Epidermal melanocyte (primary cell): ENCODE measurements at regions not wholly inside any gene's neighbourhood (a gene's known extent, or its start where the extent isn't known, plus 50 kb on each side); places are given as distances from the start of the nearest gene placed in this dataset.
"Not testable (repeated sequence)": the region's sequence is repeated elsewhere in the genome, so short reads cannot be mapped to it uniquely, and the experiment has no call there.

Source experiments
- DNase-seq: peaks from one replicate; pipeline ENCODE4 v3.0.0; 2011; ENCODE audit warnings: low spot score; ENCODE audit not compliant: insufficient read length

DNA sequence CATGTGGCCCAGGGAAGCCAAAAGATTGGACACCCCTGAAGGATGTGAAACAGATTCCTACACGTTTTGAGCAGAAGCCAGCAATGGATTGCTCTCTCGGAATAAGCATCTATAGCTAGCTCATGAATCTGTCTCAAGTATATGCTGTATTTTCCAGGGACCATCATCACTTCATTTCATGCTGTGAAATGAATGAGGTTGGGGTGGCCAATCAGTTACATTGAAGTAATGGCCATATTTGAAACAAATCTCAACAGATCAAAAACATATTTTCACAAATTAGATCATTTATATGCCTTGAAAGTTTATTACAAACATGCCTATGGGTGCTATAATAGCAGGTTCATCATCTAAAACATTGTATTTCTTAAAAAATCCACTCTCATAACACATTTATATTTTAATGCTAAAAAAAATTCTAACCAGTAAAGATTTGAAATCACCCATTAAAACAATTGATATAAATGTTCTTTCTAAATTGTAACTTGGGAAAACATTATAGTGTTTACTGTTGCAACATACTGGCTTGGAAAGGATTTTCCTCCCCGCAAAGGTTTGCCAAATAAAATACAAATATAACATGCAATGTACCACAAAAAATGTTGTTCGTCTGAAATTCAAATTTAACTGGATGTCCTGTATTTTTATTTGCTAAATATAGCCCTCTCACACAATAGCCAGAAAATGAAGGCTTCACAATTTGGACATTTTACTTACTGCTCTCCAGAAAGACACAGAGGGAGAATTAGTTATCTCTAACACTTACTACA lies 743.6 kb downstream of the KCNJ2 start:
- peak; percentile 27 for DNase-seq

DNA sequence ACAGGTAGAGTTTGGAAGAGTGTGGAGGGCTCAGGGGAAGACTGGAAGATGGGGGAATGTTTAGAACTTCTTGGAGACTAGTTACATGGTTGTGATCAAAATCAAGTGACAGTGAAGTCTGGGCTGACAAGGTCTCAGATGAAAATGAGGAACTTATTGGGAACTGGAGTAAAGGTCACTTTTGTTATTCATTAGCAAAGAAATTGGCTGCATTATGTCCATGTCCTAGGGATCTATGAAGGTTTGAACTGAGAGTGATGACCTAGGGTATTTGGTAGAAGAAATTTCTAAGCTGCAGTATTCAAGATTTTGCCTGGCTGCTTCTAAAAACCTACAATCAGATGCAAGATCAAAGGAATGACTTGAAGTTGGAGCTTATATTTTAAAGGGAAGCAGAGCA lies 747.1 kb downstream of the KCNJ2 start:
- DNase-seq: no peak

DNA sequence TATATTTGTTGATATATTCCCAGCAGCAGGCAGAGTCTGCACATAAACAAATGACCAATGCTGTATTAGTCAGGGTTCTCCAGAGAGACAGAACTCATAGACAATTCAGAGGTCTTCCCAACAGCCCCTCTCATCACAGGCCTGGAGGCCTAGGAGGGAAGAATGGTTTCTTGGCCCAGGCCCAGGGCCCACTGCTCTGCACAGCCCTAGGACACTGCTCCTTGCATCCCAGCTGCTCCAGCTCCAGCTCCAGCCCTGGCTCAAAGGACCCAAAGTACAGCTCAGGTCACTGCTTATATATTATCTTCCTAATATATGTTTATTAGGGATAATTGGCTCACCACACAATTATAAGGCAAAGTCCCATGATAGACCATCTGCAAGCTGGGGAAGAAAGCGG lies 749.9 kb downstream of the KCNJ2 start:
- no peak for DNase-seq

DNA sequence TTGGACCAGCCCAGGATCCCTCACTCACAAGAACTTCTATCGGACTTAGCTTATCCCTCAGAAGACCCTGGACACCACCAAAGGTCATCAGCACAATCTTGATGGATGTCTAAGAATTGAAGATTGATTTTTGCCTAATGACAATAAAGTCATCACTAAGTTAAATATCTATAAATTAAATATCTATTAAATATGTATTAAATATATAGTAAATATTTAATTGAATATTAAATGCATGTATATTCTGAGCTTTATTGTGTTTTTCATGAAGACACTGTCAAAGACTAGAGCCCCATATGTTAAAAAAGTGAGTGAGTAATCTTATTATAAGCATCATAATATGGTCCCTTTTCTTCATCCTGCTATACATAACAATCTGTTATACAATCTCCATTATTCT lies 751.1 kb downstream of the KCNJ2 start:
- DNase-seq: no peak

DNA sequence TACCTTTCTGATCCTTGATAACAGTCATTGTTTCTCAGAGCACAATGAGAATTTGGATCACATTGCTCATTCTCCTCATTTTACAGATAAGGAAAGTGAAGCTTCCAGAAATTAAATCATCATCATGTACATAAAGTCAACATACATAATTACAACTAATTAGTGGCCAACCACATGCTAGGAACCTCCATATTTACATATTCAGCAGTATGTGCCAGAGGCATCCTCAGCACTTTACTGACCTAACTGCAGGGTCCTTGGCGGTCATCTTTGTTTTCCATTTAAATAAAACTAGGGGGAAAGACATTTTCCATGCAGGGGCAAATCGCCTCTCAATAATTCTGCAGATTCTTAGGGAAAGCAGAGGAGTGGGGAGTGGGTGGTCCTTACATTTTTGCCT lies 752.9 kb downstream of the KCNJ2 start:
- no peak for DNase-seq

DNA sequence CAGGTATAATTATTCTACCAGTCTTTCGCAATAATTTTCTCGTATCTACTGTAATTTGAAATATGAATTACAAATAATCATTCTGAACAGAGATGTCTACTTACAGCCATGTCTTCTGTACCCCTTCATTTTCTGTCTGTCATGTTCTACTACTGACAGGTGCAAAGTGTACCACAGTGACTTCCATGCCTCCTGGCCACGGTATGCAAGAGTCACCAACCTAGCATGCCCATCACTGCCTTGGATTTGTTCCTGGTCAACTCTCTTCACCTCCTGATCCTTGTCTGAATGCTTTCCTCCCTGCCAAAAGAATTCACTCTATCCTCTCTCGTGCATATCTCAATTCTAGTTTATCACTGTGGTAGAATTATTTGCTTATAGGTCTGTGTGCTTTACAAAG lies 755.4 kb downstream of the KCNJ2 start:
- no peak for DNase-seq

DNA sequence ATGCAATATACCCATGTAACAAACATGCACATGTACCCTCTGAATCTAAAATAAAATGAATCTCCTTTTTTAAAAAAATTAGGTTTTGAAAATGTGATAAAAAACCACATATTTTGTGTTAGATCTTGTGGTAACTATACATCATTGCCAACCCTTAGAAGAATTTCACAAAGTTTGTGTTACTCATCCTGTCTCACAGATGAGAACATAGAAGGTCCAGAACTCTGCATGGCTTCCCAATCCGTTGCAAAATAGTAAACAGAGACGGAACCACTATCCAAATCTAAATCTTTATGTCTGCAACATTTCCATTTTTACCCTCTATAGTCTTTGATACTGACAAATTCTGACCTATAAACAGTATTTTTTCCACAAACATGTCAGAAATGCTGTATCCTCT lies 759.9 kb downstream of the KCNJ2 start:
- DNase-seq: no peak

DNA sequence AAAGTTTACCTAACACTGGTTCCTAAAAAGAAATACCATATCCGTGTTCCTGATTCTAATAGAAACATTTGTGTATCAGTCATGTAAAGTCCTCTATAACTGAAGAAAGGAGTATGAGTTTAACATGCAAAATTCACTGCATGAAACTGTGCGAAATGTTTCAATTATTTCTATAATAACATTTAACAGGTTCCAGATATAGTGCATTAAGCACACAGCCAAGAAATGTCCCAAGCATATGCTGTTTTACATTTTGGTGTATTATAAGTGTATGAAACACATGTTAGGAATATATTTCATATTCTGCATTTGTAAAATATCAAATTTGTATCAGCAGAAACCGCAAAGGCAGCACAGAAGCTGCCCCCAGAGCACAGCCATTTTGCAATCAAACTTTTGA lies 764.9 kb downstream of the KCNJ2 start:
- DNase-seq: no peak

DNA sequence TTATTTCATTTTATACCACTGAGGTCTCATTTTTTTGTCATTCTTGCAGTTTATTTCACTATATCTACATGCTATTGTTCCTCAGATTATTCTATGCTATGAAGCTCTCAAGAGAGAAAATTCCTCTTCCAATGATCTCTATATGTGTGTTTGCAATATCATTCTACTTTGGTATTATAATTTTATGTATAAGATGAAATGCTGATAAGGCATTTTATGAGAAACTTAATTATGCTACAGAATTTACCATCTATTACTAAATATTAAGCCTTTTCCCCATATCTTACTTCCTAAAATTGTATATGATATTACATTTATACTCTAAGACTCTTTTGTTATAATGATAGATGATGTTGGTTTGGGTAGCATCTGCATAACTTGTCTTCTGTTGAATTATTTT lies 765.5 kb downstream of the KCNJ2 start:
- DNase-seq: no peak

DNA sequence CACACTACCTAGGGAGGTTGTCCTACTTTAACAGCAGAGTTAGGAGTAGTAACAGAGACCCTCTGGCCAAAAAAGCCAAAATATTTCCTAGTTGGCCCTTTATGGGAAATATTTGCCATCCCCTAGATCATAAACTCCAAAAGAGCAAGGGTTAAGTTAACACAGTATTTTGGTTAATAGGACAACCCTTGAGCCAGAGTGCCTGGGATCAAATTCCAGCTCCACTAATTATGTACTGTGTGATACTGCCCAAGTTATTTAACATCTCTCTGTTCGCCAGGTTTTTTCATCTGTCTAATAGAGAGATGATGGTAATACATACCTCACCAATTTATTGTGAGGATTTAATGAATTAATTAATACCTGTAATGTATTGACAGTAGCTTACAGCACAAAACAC lies 767.4 kb downstream of the KCNJ2 start:
- no peak for DNase-seq

DNA sequence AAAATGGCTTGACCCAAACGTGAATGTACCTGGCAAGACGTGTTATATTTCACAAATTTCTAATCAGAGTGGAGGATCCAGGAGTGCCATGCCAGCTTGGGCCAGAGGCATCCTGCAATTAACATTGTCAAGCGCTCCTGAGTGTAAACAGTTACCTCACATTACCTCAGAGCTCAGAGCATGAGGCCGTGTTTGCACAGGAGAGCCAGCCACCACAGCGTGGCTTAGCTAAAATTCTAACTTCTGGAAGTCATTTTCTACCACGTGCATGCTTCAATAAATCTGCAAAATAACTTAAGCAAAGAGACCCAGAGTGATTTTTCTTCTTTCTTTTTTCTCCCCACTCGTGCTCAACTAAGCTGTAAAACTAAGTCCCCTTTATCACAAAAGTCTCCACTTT lies 769.0 kb downstream of the KCNJ2 start:
- DNase-seq: no peak

DNA sequence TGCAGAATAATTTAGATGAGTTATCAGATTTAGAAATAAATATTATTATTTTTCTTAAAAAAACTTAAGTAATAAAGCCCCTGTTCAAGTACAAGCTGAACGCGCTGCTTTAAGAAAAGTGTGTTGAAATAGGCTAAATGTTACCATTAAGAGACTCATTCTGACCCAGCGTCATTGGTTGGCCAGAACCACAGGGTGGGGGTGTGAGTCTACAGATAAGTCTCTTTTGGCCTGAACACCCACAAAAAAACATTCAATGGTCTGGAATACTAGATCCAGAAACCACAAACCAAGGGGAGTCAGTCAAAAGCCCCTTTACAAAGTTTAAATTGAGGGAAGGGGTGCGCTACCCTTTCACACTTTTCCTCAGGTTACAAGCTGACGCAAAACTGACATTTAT lies 776.1 kb downstream of the KCNJ2 start:
- DNase-seq: no peak

DNA sequence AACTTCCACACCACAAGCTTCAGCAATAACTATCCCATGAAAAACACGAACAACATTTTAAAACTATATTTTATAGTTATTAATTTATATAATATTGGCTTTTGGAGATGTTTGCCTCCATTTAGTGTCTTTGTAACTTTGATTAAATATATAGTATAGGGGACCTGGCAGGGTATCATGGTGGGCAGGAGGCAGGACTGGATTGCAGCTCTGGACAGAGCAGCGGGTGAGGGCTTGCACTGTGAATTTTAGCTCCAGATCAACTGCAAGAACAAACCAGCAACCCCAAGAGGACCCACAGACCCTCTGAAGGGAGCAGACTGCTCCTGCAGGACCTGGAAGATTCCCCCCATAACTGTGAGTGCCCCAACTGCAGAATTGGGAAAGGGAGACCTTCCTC lies 777.9 kb downstream of the KCNJ2 start:
- DNase-seq: no peak

DNA sequence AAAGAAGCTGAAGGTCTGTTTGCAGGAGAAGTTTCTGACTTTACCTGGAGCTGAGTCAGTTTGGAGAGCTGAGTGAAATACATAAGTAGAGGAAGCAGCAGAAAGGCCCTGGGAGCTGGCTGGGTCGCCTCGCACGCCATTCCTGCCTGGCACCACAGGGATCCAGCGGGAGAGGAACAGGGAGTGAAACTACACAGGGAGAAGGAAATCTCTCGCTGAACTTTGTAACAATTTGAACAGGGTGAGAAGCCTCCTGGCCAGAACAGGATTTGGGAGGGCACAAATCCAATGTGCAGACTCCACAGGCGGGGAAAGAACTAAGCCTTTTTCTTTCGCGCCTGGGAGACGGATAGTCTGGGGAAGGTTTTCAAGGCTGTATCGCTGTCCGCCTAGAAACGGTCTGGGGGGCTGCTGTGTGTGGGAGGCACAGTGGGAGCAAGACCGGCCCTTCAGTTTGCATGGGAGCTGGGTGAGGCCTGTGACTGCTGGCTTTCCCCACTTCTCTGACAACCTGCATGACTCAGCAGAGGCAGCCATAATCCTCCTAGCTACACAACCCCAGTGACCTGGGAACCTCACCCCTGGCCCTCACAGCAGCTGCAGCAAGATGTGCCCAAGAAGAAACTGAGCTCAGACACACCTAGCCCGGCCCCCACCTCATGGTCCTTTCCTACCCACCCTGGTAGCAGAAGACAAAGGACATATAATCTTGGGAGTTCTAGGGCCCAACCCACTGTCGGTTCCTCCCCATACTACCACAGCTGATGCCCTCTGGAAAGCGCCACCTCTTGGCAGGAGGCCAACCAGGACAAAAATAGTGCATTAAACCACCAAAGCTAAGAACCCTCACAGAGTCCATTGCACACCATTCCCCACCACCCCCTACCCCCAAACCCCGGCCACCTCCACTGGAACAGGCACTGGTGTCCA lies 778.6 kb downstream of the KCNJ2 start:
- no peak for DNase-seq

DNA sequence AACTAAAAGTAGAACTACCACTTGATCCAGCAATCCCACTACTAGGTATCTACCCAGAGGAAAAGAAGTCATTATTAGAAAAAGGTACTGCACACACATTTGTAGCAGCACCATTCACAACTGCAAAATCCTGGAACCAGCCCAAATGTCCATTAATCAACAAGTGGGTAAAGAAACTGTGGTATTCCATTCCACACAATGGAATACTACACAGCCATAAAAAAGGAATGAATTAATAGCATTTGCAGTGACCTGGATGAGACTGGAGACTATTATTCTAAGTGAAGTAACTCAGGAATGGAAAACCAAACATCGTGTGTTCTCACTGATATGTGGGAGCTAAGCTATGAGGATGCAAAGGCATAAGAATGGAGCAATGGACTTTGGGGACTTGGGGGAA lies 783.8 kb downstream of the KCNJ2 start:
- DNase-seq: not testable (repeated sequence)

DNA sequence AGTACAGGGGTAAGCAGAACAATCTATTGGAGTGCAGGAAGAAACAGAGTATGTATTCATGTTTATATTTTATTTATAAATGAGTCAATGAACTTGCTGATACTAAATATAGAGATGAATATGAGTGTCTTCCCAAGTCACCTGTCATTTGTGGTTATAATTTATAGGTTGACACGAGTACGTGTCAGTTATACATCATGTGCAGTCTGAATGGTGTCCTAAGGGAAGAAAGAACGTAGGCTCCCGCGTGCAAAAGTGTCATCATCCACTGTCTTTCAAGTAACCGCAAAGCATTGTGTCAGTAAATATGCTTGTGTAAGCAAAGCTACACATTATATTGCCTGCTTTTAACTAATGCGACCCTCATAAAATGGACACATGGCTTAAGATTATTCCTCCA lies 786.1 kb downstream of the KCNJ2 start:
- DNase-seq: no peak

DNA sequence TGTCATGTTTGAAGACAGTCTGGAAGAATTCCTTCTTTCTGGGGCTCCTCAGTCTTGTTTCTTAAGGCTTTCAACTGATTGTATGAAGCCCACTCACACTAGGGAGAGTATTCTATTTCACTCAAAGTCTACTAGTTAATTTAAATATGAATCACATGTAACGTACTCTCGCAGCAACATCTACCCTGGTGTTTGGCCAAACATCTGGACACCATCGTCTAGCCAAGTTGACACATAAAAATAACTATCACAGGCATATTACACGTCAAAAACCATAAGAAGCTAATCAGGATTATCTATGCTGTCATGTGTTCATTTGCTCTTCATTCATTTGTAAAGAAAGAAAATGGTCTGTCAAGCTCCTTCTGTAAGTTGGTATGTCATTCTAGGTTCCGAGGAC lies 787.4 kb downstream of the KCNJ2 start:
- no peak for DNase-seq

DNA sequence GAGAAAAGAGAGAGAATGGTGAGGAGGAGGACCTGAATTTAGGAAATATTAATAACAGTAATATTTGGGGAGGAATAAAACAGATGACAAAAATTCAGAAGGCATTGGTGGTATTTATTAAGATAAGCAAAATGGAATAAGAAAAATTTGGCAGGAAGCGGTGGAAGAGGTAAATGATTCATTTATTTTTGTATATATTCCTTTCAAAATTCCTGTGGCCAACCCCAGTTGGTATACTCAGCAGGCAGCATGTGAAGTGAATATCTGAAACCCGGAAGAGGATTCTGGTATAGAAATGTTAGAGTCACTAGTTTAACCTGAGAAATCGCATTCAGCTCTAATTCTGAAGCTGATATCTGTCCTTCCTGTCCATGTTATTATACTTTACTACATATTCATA lies 792.0 kb downstream of the KCNJ2 start:
- no peak for DNase-seq

DNA sequence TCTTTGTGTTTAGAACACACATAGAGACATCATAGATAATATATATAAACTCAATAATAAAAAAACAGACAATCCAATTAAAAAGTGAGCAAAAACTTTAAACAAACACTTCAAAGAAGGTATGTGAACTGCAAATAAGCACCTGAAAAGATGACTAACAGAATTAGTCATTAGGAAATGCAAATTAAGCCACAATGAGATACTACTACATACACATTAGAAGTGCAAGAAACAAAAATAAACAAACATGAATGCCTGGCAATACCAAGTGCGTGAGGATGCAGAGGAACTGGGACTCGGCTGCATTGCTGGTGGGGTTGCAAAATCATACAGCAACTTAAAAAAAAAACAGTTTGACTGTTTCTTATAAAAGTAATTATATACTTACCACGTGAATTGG lies 799.0 kb downstream of the KCNJ2 start:
- DNase-seq: no peak

DNA sequence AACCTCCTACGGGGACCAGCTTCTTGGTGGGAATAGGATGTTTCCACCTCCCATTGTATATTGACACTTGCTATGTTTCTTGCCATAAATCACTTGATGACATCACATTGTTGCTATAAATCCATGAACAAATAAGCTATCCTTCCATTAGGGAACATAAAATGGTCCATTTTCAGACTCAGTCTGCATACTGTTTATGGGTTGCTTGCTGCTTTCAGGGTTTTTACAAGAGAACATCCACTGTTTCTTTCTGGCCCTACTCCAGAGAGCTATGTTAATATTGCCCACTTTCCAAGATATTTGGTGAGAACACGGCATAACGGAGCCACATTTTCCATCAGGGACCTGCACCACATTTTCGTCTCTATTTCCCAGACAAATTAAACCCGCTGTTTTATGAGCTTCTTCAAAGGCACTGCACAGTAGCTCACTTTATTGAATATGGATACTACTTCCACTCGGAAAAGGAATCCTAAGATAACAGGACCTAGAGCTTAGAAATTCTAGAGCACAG lies 800.2 kb downstream of the KCNJ2 start:
- DNase-seq: no peak

DNA sequence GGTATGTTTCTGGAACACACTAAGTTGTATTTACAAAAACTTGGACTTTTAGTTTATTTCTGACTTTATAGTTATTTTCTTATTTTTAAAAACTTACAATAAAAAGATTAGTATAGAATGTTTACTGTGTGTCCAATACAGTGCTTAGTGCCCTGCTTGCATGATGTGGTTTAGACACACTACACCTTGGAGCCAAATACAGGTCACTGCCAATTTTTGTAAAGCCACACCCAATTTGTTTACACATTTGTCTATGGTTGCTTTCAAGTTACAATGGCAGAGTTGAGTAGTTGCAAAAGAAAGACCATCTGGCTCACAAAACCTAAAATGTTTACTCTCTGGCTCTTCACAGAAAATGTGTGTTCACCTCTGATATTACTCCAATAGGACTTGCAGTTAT lies 807.1 kb downstream of the KCNJ2 start:
- no peak for DNase-seq

DNA sequence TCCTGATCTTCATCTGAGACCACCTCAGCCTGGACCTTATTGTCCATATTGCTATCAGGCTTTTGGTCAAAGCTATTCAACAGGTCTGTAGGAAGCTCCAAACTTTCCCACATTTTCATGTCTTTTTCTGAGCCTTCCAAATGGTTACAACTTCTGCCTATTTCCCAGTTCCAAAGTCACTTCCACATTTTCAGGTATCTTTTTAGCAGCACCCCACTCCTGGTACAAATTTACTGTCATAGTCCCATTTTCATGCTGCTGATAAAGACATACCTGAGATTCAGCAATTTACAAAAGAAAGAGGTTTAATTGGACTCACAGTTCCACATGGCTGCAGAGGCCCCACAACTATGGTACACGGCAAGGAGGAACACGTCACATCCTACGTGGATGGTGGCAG lies 815.5 kb downstream of the KCNJ2 start:
- no peak for DNase-seq
